Panc1 (cell line): ENCODE measurements at regions not wholly inside any gene's neighbourhood (a gene's known extent, or its start where the extent isn't known, plus 50 kb on each side); places are given as distances from the start of the nearest gene placed in this dataset.
"Not testable (repeated sequence)": the region's sequence is repeated elsewhere in the genome, so short reads cannot be mapped to it uniquely, and the experiment has no call there.

ENCODE experiments used
- ATAC-seq: fragments of 200-7000 bp; cut with Tn5 transposase; 2 replicates; pipeline ENCODE4 v1.9.1; 2020; ENCODE audit warnings: mild to moderate bottlenecking, moderate library complexity
- BruUV-seq: library from RNA; stranded (reverse); fragments of 400-500 nt; replicated peaks from 2 replicates; lab custom pipeline; 2021; lab: Mats Ljungman, UMichigan
- CTCF ChIA-PET: fragments of 300-600 bp; sonication (Branson Sonifier 250); formaldehyde crosslinking; loops from one replicate; lab custom pipeline; 2022; ENCODE audit warnings: antibody characterized with exemption; lab: Charles Lee
- POLR2A ChIA-PET: fragments of 300-600 bp; sonication (Branson Sonifier 250); formaldehyde crosslinking; loops from one replicate; lab custom pipeline; 2022; ENCODE audit warnings: antibody characterized with exemption; lab: Charles Lee
- DNase-seq: peaks from one replicate; pipeline ENCODE4 v3.0.0-alpha.2; 2010; ENCODE audit warnings: low read depth, low spot score
- H3K27ac ChIP-seq: 2 replicates; pipeline ENCODE4 v1.5.1; 2011; ENCODE audit warnings: mild to moderate bottlenecking, low read length, inconsistent platforms
- H3K27me3 ChIP-seq: fragments of 200-500 bp; sonication (Bioruptor generic); 2 replicates; pipeline ENCODE4 v1.6.0; 2014; ENCODE audit warnings: low read length, inconsistent platforms; ENCODE audit not compliant: control insufficient read depth, insufficient read depth
- H3K36me3 ChIP-seq: fragments of 200-500 bp; sonication (Bioruptor generic); 2 replicates; pipeline ENCODE4 v1.5.1; 2014; ENCODE audit warnings: inconsistent platforms, mild to moderate bottlenecking, low read length, moderate library complexity; ENCODE audit not compliant: control insufficient read depth, insufficient read depth
- H3K4me1 ChIP-seq: 2 replicates; pipeline ENCODE4 v1.5.1; 2011; ENCODE audit warnings: inconsistent platforms, mild to moderate bottlenecking, low read length, moderate library complexity; ENCODE audit not compliant: control insufficient read depth, insufficient read depth
- H3K4me3 ChIP-seq, 2 experiments: 2 replicates each; pipeline ENCODE4 v1.5.1; 2011 to 2012; ENCODE audit warnings: low read depth in 2 of 2, low read length in 2 of 2, mild to moderate bottlenecking in 2 of 2, inconsistent platforms in 1 of 2, moderate library complexity in 1 of 2
- H3K9me3 ChIP-seq: fragments of 200-500 bp; sonication (Bioruptor generic); 2 replicates; pipeline ENCODE4 v1.5.1; 2014; ENCODE audit warnings: low read depth, mild to moderate bottlenecking, inconsistent platforms, low read length, moderate library complexity; ENCODE audit not compliant: control insufficient read depth, insufficient read depth
- POLR2AphosphoS5 ChIP-seq: IDR thresholded peaks from 2 replicates; pipeline ENCODE4 v1.6.1; 2012; ENCODE audit warnings: mild to moderate bottlenecking, low read depth, low read length, moderate library complexity
- SIN3A ChIP-seq: IDR thresholded peaks from 2 replicates; pipeline ENCODE4 v1.6.1; 2012; ENCODE audit warnings: low read depth, mild to moderate bottlenecking, low read length, moderate library complexity, borderline replicate concordance; ENCODE audit not compliant: insufficient read depth
- TCF7L2 ChIP-seq: IDR thresholded peaks from 2 replicates; pipeline ENCODE4 v1.6.1; 2011; ENCODE audit warnings: mild to moderate bottlenecking, low read depth, low read length, inconsistent platforms
- in situ Hi-C: cut with HindIII; loops from 2 replicates; pipeline ENCODE4 v1.10.0; 2016; ENCODE audit warnings: low sequenced_read_pairs, low pct_unique_long_range_greater_than_20kb
- intact Hi-C: fragments of 100-400 bp; cut with micrococcal nuclease; formaldehyde crosslinking; loops from one replicate; pipeline ENCODE4 v1.10.0; 2022; ENCODE audit not compliant: unreplicated experiment
- TF ChIP-seq, protein P1 (sequence below): fragments of 450-650 bp; IDR thresholded peaks from 2 replicates; pipeline ENCODE4 v1.5.1; 2017; ENCODE audit warnings: mild to moderate bottlenecking
- TF ChIP-seq, protein P2 (sequence below), 2 experiments: IDR thresholded peaks; 2 replicates each; pipeline ENCODE4 v1.6.1; 2011 to 2012; ENCODE audit warnings: low read depth in 2 of 2, control low read depth in 1 of 2, low read length in 1 of 2, mild to moderate bottlenecking in 1 of 2, moderate library complexity in 1 of 2; ENCODE audit not compliant: insufficient read depth in 1 of 2

GRCh38 chr10:30708234-30708633 is 78.7 kb upstream of the LYZL2 start:
- Histone ChIP-seq H3K27ac (no peak overlapping the region), H3K4me1 (no peaks in the 10 kb centered on the region), H3K27me3 (no peaks in the 10 kb centered on the region), H3K4me3 (no peak overlapping the region), H3K36me3 (no peaks in the 10 kb centered on the region), H3K9me3 (no peaks in the 10 kb centered on the region)
- TF ChIP-seq, protein P1, sequence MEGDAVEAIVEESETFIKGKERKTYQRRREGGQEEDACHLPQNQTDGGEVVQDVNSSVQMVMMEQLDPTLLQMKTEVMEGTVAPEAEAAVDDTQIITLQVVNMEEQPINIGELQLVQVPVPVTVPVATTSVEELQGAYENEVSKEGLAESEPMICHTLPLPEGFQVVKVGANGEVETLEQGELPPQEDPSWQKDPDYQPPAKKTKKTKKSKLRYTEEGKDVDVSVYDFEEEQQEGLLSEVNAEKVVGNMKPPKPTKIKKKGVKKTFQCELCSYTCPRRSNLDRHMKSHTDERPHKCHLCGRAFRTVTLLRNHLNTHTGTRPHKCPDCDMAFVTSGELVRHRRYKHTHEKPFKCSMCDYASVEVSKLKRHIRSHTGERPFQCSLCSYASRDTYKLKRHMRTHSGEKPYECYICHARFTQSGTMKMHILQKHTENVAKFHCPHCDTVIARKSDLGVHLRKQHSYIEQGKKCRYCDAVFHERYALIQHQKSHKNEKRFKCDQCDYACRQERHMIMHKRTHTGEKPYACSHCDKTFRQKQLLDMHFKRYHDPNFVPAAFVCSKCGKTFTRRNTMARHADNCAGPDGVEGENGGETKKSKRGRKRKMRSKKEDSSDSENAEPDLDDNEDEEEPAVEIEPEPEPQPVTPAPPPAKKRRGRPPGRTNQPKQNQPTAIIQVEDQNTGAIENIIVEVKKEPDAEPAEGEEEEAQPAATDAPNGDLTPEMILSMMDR, result no peak
- TF ChIP-seq TCF7L2 (no peak), SIN3A (no peak), POLR2AphosphoS5 (no peak)
- TF ChIP-seq, protein P2, sequence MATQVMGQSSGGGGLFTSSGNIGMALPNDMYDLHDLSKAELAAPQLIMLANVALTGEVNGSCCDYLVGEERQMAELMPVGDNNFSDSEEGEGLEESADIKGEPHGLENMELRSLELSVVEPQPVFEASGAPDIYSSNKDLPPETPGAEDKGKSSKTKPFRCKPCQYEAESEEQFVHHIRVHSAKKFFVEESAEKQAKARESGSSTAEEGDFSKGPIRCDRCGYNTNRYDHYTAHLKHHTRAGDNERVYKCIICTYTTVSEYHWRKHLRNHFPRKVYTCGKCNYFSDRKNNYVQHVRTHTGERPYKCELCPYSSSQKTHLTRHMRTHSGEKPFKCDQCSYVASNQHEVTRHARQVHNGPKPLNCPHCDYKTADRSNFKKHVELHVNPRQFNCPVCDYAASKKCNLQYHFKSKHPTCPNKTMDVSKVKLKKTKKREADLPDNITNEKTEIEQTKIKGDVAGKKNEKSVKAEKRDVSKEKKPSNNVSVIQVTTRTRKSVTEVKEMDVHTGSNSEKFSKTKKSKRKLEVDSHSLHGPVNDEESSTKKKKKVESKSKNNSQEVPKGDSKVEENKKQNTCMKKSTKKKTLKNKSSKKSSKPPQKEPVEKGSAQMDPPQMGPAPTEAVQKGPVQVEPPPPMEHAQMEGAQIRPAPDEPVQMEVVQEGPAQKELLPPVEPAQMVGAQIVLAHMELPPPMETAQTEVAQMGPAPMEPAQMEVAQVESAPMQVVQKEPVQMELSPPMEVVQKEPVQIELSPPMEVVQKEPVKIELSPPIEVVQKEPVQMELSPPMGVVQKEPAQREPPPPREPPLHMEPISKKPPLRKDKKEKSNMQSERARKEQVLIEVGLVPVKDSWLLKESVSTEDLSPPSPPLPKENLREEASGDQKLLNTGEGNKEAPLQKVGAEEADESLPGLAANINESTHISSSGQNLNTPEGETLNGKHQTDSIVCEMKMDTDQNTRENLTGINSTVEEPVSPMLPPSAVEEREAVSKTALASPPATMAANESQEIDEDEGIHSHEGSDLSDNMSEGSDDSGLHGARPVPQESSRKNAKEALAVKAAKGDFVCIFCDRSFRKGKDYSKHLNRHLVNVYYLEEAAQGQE (IDR thresholded peaks at IDR 0.05; ENCODE audit: insufficient read depth in 1 of 2, low read depth in 2 of 2, low read length in 1 of 2), result no peak
- BruUV-seq, result no TSS peak
- intact Hi-C loops, result no loop called here
- POLR2A ChIA-PET, result no interaction called here
- CTCF ChIA-PET, result interaction anchor here (0.6 kb wide), 1 partner anchor 1477 kb away, joined by 4 read pairs; no protein-coding TSS in a partner anchor
- in situ Hi-C loops, result no loop called here
- ATAC-seq (no peak), DNase-seq (no peak)

GRCh38 chr10:30706189-30706588 is 76.6 kb upstream of the LYZL2 start:
- DNase-seq, POLR2A ChIA-PET, H3K27ac ChIP-seq, CTCF ChIA-PET, BruUV-seq, H3K36me3 ChIP-seq, H3K4me3 ChIP-seq, in situ Hi-C loops, H3K27me3 ChIP-seq, H3K4me1 ChIP-seq, ATAC-seq, intact Hi-C loops, H3K9me3 ChIP-seq: not testable (repeated sequence)

GRCh38 chr10:30705625-30706149 is 76.1 kb upstream of the LYZL2 start:
- CTCF ChIA-PET, result no interaction called here

More at GRCh38 chr10:30705625-30706149, 76.1 kb upstream of the LYZL2 start:
- DNase-seq, result no peak
- no peak for ATAC-seq
- Histone ChIP-seq H3K4me1 (no peaks in the 10 kb centered on the region), H3K27ac (no peak overlapping the region), H3K27me3 (no peaks in the 10 kb centered on the region), H3K36me3 (no peaks in the 10 kb centered on the region), H3K9me3 (no peaks in the 10 kb centered on the region), H3K4me3 (no peak overlapping the region)
- in situ Hi-C loops, result no loop called here
- TF ChIP-seq TCF7L2 (no peak), SIN3A (no peak), POLR2AphosphoS5 (no peak)
- TF ChIP-seq, protein P1, result no peak
- TF ChIP-seq, protein P2 (IDR thresholded peaks at IDR 0.05; ENCODE audit: insufficient read depth in 1 of 2, low read depth in 2 of 2, low read length in 1 of 2), result no peak
- intact Hi-C loops, result no loop called here
- BruUV-seq, result no TSS peak
- POLR2A ChIA-PET, result no interaction called here
